AML-193 (cell line): ENCODE measurements at regions not wholly inside any gene's neighbourhood (a gene's known extent, or its start where the extent isn't known, plus 50 kb on each side); places are given as distances from the start of the nearest gene placed in this dataset.

ENCODE experiments used
- DNase-seq, 2 experiments: peaks; one replicate each; lab custom pipeline; 2025; lab: John Stamatoyannopoulos, UW

DNA sequence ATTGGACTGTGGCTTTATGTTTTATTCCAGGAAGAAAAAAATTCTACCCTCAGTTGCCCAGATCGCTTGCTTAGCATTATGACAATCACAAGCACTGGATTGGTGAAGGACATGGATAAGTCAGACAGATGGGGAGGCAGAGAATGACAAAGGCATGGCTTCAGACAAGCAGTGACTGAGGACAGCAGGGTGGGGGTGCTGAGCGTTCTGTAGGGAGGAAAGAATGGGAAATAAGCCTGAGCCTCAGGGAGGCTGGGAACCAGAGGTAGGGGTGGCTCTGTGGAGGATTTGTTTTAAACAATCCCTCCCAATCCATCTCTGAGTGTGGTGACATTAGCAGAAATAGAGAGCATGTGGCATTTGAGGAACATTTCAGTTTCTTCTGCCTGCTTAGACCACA, 896.9 kb downstream of the CCSER2 start:
- no peak for DNase-seq

DNA sequence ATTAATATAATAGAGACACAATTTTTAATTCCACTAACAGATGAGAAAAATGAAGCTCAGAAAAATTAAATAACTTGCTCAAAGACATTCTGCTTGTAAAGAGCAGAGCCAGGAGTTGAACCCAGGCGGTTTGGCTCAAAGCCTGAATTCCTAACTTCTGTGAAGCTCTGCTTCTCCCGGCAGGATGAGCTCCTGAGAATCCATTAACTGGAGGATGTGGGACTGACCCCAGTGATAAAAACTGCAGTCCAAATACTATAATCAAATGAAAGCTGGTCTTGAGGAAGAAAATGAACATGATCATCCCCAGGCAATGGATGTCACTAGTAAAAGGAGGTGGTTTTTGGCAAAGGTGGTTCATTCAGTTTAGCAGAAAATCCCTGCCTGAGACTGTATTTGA, 898.2 kb downstream of the CCSER2 start:
- no peak for DNase-seq

DNA sequence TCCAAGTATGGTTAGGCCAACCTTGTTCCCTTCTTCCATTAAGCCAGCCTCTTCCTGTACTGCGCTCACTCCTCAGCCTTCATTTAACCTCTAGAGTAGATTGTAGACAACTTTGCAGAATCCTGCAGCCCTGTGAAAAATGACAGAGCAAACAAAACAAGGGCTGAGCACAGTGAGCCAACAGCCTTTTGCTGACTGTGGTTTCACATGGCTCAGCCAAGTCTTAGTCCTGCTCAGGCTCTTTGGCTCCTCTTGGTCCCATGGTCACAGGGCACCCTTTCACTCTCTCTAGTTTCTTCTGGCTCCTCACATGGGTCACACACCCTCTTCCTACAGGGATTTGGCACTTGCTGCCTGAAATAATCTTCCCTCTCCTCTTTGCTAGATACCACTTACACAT, 900.3 kb downstream of the CCSER2 start:
- DNase-seq, result no peak

- DNase-seq, result no peak
These were observed 903.3 kb downstream of the CCSER2 start for GRCh38 chr10:85231534-85232270.

DNA sequence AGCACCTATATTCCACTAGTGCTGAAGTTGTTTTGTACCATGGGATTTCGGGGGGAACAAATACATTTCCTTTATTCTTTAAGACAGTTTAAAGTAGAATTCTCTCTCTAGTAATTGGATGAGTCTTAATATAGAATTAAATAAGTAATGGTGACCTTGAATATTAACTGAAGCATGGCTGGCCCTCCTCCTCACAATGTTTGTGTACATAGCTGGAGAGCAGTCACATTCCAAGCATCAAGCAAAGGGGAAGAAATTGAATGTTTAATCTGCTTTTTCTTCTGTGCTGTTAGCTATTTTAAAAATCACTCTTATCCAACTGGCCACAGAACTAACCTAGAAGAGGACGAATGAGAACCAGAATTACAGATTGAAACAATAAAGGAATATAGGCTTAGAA, 906.9 kb downstream of the CCSER2 start:
- no peak for DNase-seq

GRCh38 chr10:85238676-85239075, 910.3 kb downstream of the CCSER2 start:
- no peak for DNase-seq

DNA sequence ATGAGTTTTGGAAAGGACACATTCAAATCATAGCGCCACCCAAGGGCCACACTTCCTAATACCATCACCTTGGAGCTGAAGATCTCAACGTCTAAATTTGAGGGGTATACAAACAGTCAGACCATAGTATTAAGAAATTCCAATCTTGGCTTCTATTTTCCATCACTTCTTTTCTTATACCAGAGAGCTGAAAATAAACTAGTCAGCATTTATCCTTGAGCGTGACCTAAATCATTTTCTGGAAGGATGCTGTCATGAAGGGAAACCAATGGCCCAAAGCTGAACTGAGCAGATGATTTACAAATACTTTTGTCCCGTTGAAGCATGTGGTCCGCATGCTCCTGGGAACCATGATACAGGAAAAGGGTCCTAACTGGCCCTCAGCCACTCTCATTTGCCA, 921.9 kb downstream of the CCSER2 start:
- DNase-seq, result no peak

DNA sequence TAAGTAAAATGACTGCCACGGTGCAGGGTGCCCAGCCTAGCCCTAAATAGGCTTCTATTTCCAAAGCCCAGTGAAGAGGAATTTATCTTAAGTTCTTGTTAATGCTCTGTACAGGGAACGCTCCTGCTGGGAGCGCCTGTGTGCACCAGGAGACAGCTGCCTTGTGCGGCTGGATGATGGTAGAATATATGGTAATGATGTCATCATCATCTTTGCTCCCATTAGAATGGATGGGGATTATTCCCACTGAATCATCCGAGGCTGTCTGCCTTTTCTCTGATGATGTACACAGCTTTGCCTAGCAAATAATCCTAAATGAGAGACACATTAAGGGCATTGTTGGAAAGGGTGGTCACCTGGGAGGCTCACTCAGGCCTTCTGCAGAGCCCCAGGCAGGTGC, 928.1 kb downstream of the CCSER2 start:
- DNase-seq, result no peak

- DNase-seq, result no peak
These were observed 931.5 kb downstream of the CCSER2 start for GRCh38 chr10:85259908-85260307.

GRCh38 chr10:85262992-85263391, 934.6 kb downstream of the CCSER2 start:
- no peak for DNase-seq

GRCh38 chr10:85265121-85265520, 936.7 kb downstream of the CCSER2 start:
- no peak for DNase-seq

GRCh38 chr10:85266808-85267207, 938.4 kb downstream of the CCSER2 start:
- no peak for DNase-seq

GRCh38 chr10:85280014-85280413, 951.6 kb downstream of the CCSER2 start:
- DNase-seq, result no peak

GRCh38 chr10:85284778-85285770, 956.7 kb downstream of the CCSER2 start:
- DNase-seq, result no peak

GRCh38 chr10:85293483-85293882, 965.1 kb downstream of the CCSER2 start:
- DNase-seq, result no peak

GRCh38 chr10:85311613-85312337, 983.4 kb downstream of the CCSER2 start:
- no peak for DNase-seq

- DNase-seq, result no peak
These were observed 987.3 kb downstream of the CCSER2 start for GRCh38 chr10:85315657-85316056.

DNA sequence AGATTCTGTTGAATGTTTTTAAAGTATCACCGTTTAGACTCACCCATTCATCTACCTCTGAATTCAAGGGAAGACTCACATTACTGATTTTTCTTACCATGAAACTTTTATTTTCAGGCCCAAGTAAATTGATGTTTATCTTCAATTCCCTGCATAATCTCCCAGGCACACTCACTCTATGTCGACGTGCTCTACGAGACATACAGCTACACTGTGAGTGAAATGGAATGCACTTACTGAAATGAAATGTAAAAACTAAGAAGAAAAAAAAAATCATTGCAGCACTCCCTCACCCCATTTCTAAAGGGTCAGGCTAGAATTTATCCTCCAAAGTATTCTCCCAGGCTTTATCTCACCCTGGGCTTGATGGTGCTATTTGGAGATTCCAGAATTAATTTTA, 987.9 kb downstream of the CCSER2 start:
- DNase-seq, result no peak

DNA sequence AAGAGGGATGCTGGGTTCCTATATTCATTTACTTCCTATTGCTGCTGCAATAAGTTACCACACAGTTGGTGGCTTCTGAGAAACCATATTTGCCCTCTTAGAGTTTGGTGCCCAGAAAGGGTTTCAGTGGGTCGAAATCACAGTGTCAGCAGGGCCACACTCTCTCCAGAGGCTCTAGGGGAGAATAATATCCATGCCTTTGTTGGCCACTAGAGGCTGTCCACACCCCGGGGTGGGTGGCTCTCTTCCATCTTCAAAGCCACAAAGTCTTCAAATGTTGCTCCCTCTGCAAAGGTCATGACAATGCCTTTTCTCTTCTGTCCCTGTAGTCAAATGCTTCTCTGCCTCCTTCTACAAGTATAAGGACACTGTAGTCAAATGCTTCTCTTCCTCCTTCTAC, 989.4 kb downstream of the CCSER2 start:
- no peak for DNase-seq

DNA sequence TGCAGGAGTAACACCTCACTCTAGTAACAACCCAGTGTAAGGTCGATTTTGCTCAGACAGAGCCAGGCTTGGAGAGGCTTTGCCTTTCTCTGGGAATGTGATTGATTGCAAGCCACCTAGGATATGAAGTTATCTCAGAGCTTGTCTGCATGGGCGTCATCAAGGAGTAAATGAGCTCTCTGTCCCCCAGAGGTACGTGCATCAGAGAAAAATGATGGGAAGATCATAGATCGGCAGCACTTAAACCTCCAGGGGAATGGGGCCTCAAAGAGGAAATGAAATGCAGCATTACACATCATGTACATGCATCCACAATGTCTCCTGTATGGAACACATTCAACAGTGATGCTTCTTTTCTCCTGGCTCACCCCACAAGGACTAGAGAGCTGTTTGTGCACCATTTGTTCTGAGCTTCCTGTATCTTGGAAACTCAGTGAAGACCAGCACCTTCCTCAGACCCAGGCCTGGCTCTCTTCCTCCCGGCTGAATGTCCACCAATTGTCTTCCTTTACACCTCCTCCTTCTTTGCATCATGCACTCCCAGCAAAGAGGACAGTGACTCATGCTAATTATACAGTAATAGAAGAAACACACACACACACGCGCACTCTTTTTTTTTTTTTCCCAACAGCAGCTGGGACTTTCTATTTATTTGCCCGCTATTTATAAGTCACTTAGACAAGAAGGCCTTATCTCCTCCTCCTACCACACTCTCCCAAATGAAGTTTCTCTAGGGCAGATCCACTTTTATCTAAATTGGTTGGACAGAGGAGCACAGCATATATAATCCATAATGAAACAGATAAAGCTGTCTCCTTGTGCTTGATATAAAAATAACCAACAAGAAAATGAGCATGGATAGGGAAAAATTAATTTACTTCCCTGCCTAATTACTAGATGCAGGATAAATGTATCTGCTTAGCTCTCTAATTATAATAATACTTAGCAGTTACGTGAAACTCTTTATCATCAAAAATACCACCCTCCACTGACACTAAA, 990.7 kb downstream of the CCSER2 start:
- no peak for DNase-seq

GRCh38 chr10:85319826-85320225, 991.4 kb downstream of the CCSER2 start:
- DNase-seq, result no peak
